Hematopoietic multipotent progenitor cell (in vitro differentiated cells): ENCODE measurements at regions not wholly inside any gene's neighbourhood (a gene's known extent, or its start where the extent isn't known, plus 50 kb on each side); places are given as distances from the start of the nearest gene placed in this dataset.

Experiments
- DNase-seq, 3 donors: peaks; one replicate each; pipeline ENCODE4 v3.0.0-alpha.2; 2011 to 2015; ENCODE audit warnings: low read depth in 2 of 3, low spot score in 2 of 3

DNA sequence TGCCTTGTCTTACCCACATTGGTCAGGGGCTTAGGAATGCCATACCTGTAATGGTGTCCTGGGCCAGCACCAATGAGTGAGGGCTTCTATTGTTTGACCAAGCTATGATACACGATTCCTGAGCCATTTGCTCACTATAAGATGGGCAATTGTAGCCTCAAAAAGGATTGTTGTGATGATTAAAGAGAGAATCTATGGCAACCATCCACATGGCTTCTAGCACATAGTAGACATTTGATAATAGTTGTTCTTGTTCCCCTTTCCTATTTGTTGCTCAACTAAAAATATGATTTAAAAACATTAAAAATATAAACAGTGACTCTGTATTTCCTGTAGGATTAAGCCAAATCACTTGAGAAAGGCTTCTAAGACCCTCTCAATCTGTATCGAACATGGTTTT is 366.1 kb downstream of the PCNX1 start:
- no peak for DNase-seq

DNA sequence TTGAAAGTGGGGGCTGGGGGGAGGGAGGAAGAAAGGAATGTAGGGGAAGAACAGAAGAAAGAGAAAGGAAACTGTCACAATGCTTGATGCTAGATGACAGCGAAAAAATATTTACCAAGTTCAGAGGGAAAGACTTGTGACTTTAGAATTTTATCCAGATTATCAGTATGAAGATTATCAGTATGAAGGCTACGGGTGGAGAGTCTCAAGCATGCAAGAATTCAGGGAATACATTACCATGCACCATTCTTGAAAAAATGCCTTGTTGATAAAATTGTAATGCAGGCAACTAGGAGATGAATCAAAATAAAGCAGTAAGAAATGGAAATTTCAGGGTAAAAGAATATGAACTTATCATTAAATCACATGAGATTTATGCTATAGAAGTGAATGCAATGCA is 376.8 kb downstream of the PCNX1 start:
- DNase-seq: no peak

DNA sequence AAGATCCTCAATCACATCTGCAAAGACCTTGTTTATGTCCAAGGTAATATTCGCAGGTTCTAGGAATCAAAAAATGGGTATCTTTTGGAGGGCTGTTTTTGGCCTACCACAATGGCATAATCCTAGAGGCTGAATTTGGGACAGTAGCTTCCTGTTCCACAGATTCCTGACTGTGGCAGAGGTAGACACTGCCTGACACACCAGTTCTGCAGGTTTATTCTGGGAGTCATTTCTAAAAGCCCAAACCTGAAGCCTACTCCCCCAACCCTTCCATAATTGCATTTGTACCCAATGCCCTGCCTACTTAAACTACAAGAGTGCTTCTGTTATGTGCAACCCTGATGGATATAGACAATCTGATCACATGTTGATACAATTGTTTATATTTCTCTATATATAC is 378.9 kb downstream of the PCNX1 start:
- no peak for DNase-seq

DNA sequence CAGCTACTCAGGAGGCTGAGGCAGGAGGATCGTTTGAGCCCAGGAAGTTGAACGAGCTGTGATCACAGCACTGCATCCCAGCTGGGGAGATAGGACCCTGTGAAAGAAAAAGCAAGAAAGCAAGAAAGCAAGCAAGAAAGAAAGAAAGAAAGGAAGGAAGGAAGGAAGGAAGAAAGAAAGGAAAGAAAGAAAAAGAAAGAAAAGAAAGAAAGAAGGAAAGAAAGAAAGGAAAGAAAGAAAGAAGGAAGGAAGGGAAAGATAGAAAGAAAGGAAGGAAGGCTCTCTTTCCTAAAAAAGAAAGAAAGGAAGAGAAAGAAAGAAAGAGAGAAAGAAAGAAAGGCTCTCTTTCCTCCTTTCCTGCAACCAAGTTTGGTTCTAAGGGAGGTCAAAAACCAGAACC is 380.3 kb downstream of the PCNX1 start:
- DNase-seq: no peak

DNA sequence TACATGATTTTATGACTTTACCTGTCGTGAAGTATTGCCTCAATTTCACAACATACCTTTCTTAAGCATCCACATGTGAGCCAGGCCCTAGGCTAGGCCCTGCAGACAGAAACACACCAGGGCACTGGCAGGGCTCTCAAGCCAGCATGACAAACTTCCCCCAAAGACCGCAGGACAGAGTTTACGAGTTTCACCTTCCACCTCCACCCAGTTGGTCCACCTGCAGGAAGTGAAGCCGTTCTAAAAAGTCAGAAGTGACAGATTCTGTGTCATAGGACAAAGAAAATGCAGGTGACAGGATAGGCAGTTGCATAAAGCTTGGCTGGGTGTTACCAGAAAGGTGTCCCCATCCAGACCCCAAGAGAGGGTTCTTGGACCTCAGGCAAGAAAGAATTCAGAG is 382.3 kb downstream of the PCNX1 start:
- no peak for DNase-seq

DNA sequence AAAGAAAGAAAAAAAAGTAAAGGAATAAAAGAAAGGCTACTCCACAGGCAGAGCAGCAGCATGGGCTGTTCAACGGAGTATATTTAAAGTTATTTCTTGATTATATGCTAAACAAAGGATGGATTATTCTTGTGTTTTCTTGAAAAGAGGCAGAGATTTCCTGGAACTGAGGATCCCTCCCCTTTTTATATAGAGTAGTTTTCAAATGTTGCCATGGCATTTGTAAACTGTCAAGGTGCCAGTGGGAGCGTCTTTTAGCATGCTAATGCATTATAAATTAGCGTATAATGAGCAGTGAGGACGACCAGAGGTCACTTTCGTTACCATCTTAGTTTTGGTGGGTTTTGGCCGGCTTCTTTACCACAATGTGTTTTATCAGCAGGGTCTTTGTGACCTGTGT is 383.0 kb downstream of the PCNX1 start:
- DNase-seq: no peak

DNA sequence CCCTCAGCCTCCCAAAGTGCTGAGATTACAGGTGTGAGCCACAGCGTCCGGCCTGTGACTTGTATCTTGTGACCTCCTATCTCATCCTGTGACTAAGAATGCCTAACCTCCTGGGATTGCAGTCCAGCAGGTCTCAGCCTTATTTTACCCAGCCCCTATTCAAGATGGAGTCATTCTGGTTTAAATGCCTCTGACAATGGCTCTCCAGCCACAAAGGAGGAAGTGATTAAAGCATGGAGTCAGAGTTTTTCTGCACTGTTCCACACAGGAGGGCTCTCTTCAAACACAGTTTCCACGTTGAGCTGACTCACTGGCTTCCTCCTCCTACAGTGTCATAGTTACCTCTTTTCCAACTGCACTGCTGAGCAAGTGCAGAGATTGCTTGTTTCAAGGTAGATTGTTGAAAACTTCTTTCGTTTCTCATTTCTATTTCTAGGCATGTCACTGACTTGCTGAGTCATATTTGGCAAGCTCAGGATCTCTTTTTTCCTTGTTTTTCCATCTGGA is 383.8 kb downstream of the PCNX1 start:
- peak in 2 of 3 donors; percentile 49 to 75 for DNase-seq

DNA sequence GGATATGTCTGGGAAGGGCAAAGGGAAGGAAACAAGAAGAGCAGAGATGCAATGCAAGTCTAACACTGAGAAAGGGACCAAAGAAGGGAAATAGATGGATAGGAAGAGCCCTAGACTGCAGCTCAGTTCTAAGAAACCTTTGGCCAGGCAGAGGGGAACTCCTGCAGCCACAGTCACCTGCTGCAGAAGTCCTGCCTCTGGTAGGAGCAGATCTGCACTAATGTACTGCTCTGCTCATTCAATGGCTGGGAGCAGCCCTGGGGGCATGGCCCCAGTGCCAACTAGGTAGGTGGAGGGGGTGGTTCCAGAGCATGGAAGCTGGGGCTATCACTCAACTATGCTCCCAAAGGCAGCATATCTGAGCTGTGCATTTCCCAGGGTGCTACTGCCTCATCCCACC is 388.9 kb downstream of the PCNX1 start:
- DNase-seq: no peak

DNA sequence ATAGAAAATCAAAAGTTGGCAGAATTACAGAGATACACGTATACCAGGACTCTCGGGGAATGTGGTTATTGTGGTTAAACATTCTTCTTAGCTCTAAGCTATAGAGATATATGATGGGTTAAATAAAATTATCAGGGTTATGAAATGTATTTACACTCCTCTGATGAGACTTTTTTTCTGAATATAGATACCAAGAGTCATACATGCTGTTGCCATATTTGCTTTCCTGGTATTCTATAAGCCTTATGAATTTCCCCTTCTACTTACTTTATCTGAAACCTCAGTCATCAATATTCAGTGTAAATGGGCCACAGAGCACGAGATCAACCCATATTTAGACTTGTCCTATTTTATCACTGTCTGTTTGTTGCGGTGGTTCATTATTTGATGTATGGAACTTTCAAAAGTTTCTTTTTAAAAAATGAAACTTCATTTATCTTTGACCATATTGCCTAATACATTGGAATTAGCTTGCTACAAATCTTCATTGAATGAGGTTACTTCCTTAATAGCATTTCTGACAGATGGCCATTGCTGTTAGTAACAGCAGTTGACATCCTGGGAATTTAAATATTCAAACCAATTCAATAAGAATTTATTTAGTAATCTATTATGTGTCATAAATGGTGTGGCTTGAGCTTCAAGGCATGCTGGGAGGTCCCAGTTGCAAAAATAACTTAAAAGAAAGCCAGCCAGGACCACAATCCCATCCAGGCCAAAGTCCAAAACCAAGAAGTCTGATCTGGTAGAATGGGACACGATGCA is 393.5 kb downstream of the PCNX1 start:
- no peak for DNase-seq

DNA sequence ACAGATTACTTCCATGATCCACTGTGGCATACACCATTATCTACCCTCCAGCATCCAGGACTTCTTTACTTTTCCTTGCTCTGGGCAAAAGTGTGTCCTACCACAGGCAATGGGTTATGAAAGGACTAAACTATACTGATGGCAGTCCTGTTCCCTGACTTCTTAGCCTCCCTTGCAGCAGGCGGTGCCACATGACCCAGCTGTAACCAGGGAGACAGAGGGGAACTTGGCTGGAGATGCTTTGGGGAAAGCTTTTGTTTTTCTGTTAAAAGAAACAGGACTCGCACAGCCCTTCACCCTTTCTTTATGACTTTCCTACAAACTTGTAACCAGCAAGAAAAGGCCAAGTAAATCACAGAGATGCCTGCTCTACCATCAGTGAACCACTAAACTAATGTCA is 394.4 kb downstream of the PCNX1 start:
- DNase-seq: no peak

DNA sequence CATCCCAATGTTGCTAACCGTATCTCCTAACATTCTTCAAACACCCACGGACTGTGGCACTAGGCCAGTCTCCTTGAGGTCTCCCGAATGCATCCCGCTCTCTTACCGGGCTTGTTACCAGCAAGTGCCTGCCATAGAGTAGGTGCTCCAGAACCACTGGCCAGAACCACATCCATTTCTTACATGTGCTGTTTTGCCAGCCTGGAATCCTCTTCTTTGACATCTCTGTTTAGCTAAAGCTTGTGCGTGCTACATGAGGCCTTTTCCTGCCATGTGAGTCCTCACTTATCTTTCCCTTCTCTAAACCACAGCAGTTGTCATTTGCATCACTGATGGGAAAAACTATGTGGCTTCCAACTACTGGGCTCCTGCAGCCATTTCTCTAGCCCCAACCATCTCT is 397.4 kb downstream of the PCNX1 start:
- DNase-seq: no peak

DNA sequence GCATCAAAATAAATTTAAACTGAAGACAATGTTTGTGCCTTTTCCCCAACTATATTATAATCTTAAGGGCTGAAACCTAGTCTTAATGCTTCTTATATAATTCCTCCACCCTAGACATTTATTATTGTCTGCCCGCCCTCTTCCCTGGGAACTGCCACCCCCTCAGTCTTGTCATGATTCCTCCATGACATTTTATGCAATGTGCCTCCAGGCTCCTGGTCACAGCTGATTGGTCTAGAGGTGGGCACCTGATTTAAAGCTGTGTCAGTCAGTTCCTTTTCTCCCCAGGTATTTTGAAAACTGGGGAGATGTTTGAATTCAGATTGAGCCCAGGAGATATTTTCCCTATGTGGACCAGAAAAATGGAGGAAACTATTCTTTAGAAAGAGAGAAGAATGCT is 401.4 kb downstream of the PCNX1 start:
- DNase-seq: no peak

DNA sequence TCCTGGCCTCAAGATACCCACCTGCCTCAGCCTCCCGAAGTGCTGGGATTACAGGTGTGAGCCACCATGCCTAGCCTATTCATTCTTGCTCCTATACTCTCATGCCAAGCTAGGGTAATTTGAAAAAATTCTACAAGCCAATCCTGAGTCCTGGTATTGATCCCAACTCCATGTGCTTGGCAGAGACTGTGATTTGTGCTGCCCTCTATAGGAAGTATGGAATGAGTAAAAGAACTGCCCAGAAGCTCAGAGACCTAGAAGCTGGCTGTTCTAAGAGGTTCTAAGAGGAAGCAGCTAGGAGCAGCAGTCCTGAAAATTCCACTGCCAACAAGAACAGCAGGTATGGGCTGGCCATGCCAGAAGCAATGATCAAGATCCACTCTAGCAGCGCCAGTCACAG is 402.5 kb downstream of the PCNX1 start:
- DNase-seq: no peak

DNA sequence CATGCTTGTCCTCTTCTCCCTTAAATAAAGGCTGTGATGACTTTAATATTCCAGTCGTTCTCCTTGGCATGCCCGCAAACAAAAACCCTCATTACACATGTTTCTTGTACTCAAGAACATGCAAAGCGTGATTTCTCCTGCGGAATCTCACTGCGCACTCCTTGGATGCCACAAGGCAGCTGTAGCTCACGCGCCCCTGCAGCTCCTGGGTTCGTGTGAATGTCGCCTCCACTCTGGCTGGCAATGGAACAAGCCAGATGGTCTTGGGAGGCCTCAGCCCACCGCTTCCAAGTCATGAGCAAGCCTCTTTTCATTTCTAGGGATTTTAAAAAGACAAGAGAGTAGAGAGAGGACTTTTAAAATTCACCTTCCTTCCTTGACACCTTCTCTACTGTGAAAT is 403.8 kb downstream of the PCNX1 start:
- DNase-seq: no peak

DNA sequence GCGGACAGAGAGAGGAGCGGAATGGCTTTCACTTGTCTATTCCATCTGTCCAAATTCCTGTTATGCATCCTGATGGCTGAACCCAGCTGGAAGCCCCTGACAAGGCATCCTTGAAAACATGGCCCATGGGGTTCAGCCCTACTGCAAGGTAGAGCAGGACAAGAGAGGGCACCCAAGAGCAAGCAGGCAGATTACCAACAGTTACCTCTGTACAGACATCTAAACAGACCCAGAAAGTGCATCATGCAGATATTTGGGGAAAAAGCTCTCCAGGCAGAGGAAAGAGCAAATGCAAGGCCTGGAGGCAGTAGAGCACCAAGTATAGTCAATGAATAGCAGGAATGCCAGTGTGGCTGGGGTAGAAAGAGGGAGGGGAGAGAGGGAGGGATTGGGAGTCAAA is 407.5 kb downstream of the PCNX1 start:
- no peak for DNase-seq

DNA sequence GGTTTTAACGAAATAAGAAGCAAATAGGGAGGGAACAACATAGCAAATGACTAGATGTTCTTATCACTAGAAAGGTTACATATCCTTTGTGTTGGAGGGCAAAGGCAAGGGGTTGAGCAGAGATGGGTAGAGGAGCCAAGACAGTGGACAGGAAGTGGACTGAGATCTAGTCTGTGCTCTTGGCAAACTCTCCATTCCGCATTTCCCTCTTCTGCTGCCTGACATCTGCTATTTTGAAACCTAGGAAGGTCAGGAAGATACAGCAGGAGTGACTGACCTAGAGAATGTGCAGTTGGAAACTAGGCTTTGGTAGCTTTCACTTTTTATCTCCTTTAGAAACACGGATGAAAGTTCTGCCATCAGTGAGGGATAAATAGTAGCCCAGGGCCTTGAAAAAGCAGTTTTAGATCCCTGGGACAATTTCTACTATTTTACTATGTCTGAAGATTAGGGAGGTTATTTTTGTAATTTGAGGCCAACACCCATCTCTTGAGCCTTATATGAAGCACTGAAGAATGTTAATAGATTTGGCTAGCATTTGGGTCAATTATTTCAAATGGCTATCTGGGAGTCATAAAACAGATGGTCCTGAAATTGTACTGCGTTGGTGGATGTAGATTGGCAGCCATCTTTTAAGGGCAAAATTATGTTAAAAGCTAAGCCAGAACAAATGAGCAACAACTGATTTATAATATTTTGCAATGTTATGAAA is 410.3 kb downstream of the PCNX1 start:
- DNase-seq: no peak

DNA sequence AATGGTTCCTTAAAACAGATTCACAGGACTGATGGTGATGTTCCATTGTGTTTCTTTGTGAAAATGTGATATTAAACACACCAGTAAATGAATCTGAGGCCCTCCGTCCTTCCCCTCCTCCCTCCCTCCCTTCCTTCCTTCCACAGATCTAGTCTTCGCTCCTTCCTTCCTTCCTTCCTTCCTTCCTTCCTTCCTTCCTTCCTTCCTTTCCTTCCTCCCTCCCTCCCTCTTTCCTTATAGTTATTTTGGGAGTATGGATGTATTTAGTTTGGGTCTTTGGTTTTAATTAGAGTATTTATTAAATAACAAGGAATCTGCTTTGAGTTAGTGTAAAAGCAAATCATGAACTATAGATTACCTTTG is 410.8 kb downstream of the PCNX1 start:
- no peak for DNase-seq

DNA sequence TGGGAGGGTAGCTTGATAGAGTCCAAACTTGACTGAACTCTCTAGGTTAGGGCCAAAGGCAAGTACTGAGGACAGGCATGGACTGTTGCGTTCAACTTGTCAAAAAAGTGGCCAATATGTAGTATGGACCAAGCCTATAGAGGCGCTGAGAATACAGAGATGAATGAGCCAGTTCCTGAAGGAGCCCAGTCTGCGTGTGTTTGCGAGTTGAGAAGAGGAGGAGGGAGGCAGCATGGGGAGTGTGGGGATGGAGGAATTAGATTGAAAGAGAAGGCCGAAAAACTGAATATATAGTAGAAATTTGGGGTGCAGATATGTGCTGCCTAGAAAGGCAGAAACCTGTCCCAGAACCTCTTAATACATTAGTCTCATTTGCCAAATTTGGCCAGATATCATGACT is 412.4 kb downstream of the PCNX1 start:
- peak in 2 of 3 donors; percentile 13 to 35 for DNase-seq

DNA sequence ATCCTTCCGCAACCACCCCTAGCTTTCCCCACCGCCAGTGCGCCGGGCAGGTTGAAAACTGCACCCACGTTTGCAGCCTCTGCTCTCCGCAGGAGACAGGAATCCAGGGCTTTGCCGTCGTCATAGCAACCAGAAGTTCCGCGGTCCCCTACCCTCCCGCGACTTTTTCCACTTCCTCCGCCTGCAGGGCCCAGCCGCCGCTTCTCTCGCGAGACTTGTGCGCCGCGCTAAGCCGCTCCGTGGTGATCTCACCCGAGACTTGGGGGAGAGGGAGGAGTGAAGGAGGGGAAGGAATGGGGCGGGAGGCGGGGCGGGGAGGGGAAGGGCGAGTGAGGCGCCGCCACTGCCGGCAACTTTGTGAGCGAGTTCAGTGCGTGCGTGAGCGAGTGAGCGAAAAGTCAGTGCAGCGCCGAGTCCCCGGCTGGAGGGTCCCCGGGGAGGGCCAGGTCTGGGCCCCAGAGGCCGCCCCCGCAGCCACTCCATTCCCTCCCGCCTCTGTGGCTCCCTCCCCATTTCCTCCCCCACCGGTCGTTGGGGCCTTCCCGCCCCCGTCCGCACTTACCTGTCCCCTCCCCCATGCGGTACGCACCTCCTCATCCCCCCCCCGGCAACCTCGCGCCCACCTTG is 413.0 kb downstream of the PCNX1 start, which contains the start of gene SIPA1L1:
TSS of gene SIPA1L1 (plus strand) at position 370 of the 627 bp plus-strand sequence.
- DNase-seq: peak; percentile 95 to 100 (median 99)

DNA sequence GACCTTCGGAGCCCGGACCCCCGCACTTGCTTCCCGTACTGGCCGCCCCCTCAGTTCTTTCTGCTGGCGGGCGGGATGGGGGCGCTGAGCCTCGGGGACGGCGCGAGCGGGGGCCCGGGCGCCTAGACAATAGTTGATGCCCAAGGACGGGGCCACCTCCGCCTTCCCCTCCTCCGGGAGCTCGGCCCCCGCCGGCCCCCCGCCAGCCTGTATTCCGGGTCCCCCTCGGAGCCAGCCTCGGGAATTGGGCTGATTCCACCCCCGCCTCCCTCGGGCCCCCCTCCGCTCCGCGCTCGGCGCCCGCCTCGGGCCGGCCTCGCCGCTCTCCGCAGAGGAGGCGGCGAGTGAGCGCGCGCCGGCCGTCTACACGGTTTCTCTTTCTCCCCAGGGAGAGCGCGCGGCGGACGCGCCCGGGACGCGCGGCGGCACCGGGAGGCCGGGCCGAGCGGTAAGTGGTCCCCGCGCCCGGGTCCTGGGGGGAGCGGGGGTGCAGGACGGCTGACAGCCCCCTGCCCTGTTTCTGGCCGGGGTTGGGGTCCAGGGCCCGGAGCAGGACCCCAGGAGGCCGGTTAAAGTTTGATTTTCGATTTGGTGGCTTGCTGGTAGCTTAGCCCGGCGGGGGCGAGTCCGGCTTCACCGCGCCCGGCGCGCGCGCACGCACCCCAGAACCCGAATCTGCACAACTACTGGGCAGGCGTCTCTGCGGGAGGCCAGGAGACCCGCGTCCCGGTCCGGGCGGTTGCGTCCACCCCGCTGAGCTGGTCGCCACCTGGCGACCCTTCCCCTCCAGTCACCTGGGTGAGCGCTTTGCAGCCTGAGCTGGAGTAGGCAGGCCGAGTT is 413.7 kb downstream of the PCNX1 start:
- peak; percentile 44 to 53 (median 49) for DNase-seq
